Right renal pelvis (tissue), 4 donors: ENCODE measurements at regions not wholly inside any gene's neighbourhood (a gene's known extent, or its start where the extent isn't known, plus 50 kb on each side); places are given as distances from the start of the nearest gene placed in this dataset.

Source experiments
- DNase-seq, 4 donors: peaks; one replicate each; pipeline ENCODE4 v3.0.0-alpha.2; 2013; ENCODE audit warnings: low read depth in 4 of 4, low spot score in 3 of 4, missing footprints in 1 of 4

- peak in 1 of 4 donors; percentile 58 for DNase-seq
Observed at GRCh38 chr11:130816546-130817329, 99.5 kb downstream of the SNX19 start.

GRCh38 chr11:130817330-130817944, 98.8 kb downstream of the SNX19 start:
- no peak for DNase-seq

DNA sequence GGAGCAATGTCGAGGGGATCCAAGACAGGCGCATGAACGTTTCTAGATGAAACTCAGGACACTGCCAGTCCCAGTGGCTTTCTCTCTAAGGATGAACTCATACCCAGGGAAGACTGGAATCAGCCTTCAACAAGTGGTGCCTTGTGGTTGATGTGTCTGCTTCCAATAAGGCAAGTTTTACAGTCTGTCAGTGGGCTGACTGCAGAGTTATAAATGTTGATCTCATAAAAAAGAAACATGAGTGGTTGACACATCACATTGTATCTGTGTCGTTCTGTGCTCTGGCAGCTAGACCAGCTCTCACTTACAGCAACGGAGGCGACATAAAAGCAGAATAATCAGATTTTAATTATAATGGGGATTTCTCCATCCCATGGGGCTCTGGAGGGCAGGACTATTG, 96.7 kb downstream of the SNX19 start:
- no peak for DNase-seq
